Right lung (tissue), 2 donors: ENCODE measurements at regions not wholly inside any gene's neighbourhood (a gene's known extent, or its start where the extent isn't known, plus 50 kb on each side); places are given as distances from the start of the nearest gene placed in this dataset.
"Not testable (repeated sequence)": the region's sequence is repeated elsewhere in the genome, so short reads cannot be mapped to it uniquely, and the experiment has no call there.

Experiments used
- DNase-seq, 2 donors: peaks; one replicate each; pipeline ENCODE4 v3.0.0-alpha.2; 2013

GRCh38 chr3:56926243-56926946 is 124.6 kb upstream of the ARHGEF3 start:
- DNase-seq = no peak

- not testable (repeated sequence) for DNase-seq
These were observed 123.0 kb upstream of the ARHGEF3 start for GRCh38 chr3:56924700-56925099.

- DNase-seq = peak; percentile 56 to 64
These were observed 121.9 kb upstream of the ARHGEF3 start for GRCh38 chr3:56923526-56924224.

GRCh38 chr3:56921573-56922453 is 120.1 kb upstream of the ARHGEF3 start:
- no peak for DNase-seq

GRCh38 chr3:56919797-56920195 is 118.0 kb upstream of the ARHGEF3 start:
- no peak for DNase-seq

GRCh38 chr3:56919137-56919796 is 117.5 kb upstream of the ARHGEF3 start:
- DNase-seq = no peak

- no peak for DNase-seq
These were observed 116.4 kb upstream of the ARHGEF3 start for GRCh38 chr3:56918111-56918568.

- DNase-seq = no peak
These were observed 115.8 kb upstream of the ARHGEF3 start for GRCh38 chr3:56917361-56918110.

- DNase-seq = no peak
These were observed 115.1 kb upstream of the ARHGEF3 start for GRCh38 chr3:56916716-56917360.

- no peak for DNase-seq
These were observed 114.3 kb upstream of the ARHGEF3 start for GRCh38 chr3:56915966-56916586.

GRCh38 chr3:56914646-56915045 is 112.9 kb upstream of the ARHGEF3 start:
- DNase-seq = no peak

GRCh38 chr3:56911363-56911762 is 109.6 kb upstream of the ARHGEF3 start:
- DNase-seq = no peak

GRCh38 chr3:56909349-56909748 is 107.6 kb upstream of the ARHGEF3 start:
- DNase-seq = no peak

GRCh38 chr3:56908004-56908403 is 106.3 kb upstream of the ARHGEF3 start:
- DNase-seq = no peak

- no peak for DNase-seq
These were observed 102.9 kb upstream of the ARHGEF3 start for GRCh38 chr3:56904552-56905215.

GRCh38 chr3:56903231-56903782 is 101.6 kb upstream of the ARHGEF3 start:
- DNase-seq = no peak

- no peak for DNase-seq
These were observed 100.9 kb upstream of the ARHGEF3 start for GRCh38 chr3:56902468-56903160.

GRCh38 chr3:56900801-56901200 is 99.1 kb upstream of the ARHGEF3 start:
- DNase-seq = no peak

GRCh38 chr3:56899851-56900250 is 98.1 kb upstream of the ARHGEF3 start:
- no peak for DNase-seq
